Spleen (tissue), 11 donors: ENCODE measurements at regions not wholly inside any gene's neighbourhood (a gene's known extent, or its start where the extent isn't known, plus 50 kb on each side); places are given as distances from the start of the nearest gene placed in this dataset.

Experiments
- DNase-seq: peaks from one replicate; pipeline ENCODE4 v3.0.0-alpha.2; 2020
- H3K27ac ChIP-seq, 8 donors: fragments of 200-600 bp; sonication (generic) in 7 of 8; 1 replicate in 4 of 8; 2 replicates in 4 of 8; pipeline versions ENCODE4 v1.5.0 to v1.8.0; 2016 to 2021; ENCODE audit warnings: inconsistent platforms in 4 of 8, mild to moderate bottlenecking in 4 of 8, moderate library complexity in 1 of 8
- H3K27me3 ChIP-seq, 7 donors: fragments of 200-600 bp; sonication (generic) in 6 of 7; replicated peaks in 1 of 7; 1 replicate in 4 of 7; 2 replicates in 3 of 7; pipeline versions ENCODE4 v1.5.0 to v1.8.0; 2016 to 2021; ENCODE audit warnings: inconsistent platforms in 3 of 7, mild to moderate bottlenecking in 1 of 7
- H3K36me3 ChIP-seq, 6 donors: fragments of 200-600 bp; sonication (generic) in 5 of 6; 1 replicate in 4 of 6; 2 replicates in 2 of 6; pipeline versions ENCODE4 v1.5.0 to v1.8.0; 2016 to 2021; ENCODE audit warnings: inconsistent platforms in 2 of 6
- H3K4me1 ChIP-seq, 6 donors: fragments of 200-600 bp; sonication (generic) in 5 of 6; 1 replicate in 3 of 6; 2 replicates in 3 of 6; pipeline versions ENCODE4 v1.5.0 to v1.8.0; 2016 to 2021; ENCODE audit warnings: inconsistent platforms in 3 of 6
- H3K4me3 ChIP-seq, 8 donors: fragments of 200-600 bp; sonication (generic) in 7 of 8; 1 replicate in 4 of 8; 2 replicates in 4 of 8; pipeline versions ENCODE4 v1.5.0 to v1.8.0; 2016 to 2021; ENCODE audit warnings: inconsistent platforms in 4 of 8, mild to moderate bottlenecking in 4 of 8, moderate library complexity in 2 of 8
- H3K9me3 ChIP-seq, 8 donors: fragments of 200-600 bp; sonication (generic) in 7 of 8; 1 replicate in 4 of 8; 2 replicates in 4 of 8; pipeline versions ENCODE4 v1.5.0 to v1.8.0; 2016 to 2021; ENCODE audit warnings: inconsistent platforms in 4 of 8
- POLR2A ChIP-seq, 3 donors: fragments of 450-650 bp; IDR thresholded peaks; one replicate each; pipeline ENCODE4 v1.5.1; 2017; ENCODE audit warnings: antibody characterized with exemption in 3 of 3, mild to moderate bottlenecking in 1 of 3
- POLR2AphosphoS5 ChIP-seq, 3 donors: sonication (generic); formaldehyde crosslinking; IDR thresholded peaks; one replicate each; pipeline ENCODE4 v1.5.1; 2017; ENCODE audit warnings: antibody characterized with exemption in 3 of 3
- WGBS, 5 donors: extraction: QIAGEN DNeasy Blood & Tissue Kit in 3 of 5; methylation state at CpG; one replicate each; pipeline versions ENCODE4 v1.1.5 to v1.1.7; 2013 to 2018; 5-methylcytosine and 5-hydroxymethylcytosine counted together
- intact Hi-C: fragments of 100-400 bp; cut with DNase I; formaldehyde crosslinking; loops from one replicate; pipeline ENCODE4 v1.15.0; 2023; ENCODE audit warnings: low total_unique reads
- TF ChIP-seq, protein P1 (sequence below), 11 experiments: fragments of 200-600 bp in 7 of 11; fragments of 450-650 bp in 4 of 11; sonication (generic) in 4 of 11; IDR thresholded peaks in 8 of 11; conservative IDR thresholded peaks in 3 of 11; 1 replicate in 7 of 11; 2 replicates in 4 of 11; pipeline versions ENCODE4 v1.4.0 to v1.8.0; 2016 to 2021; ENCODE audit warnings: antibody characterized with exemption in 11 of 11, inconsistent platforms in 4 of 11, mild to moderate bottlenecking in 1 of 11
- donor health status: healthy with polysubstance abuse.
- donor health status: DM: no; HTN: no; CAD: no; lungs with moderate emphysema.
- donor health status: DM: no; HTN: no; CAD: no.
- donor health status: Bipolar disorder and iron deficiency.
- donor health status: healthy.
- donor health status: DM: no; HTN: no; CAD: no.
- donor health status: DM: yes; HTN: yes; CAD: no.

DNA sequence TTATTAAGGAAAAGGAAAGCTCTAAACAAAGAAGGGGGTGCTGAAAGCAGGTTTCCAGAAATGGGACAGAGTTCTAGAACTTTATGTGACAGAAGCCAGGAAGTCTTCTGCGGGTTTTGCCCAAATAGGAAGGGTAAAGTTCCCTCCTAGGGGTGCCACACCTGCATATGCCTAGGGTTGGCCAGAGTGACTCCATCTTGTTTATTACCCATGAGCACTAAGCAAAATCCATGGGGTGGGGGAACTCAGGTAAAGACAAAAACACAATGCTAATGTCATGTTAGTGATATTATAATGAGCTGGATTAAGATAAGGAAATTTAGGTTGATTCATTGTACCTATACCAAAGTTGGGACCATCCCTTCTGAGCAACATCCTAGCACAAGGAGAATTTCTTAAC is 1132.7 kb downstream of the KCNT2 start:
- no peak overlapping the region for H3K4me3 ChIP-seq
- TF ChIP-seq POLR2AphosphoS5 (IDR thresholded peaks at IDR 0.05), result no peak
- TF ChIP-seq POLR2A (IDR thresholded peaks at IDR 0.05), result no peak
- TF ChIP-seq, protein P1, sequence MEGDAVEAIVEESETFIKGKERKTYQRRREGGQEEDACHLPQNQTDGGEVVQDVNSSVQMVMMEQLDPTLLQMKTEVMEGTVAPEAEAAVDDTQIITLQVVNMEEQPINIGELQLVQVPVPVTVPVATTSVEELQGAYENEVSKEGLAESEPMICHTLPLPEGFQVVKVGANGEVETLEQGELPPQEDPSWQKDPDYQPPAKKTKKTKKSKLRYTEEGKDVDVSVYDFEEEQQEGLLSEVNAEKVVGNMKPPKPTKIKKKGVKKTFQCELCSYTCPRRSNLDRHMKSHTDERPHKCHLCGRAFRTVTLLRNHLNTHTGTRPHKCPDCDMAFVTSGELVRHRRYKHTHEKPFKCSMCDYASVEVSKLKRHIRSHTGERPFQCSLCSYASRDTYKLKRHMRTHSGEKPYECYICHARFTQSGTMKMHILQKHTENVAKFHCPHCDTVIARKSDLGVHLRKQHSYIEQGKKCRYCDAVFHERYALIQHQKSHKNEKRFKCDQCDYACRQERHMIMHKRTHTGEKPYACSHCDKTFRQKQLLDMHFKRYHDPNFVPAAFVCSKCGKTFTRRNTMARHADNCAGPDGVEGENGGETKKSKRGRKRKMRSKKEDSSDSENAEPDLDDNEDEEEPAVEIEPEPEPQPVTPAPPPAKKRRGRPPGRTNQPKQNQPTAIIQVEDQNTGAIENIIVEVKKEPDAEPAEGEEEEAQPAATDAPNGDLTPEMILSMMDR (IDR thresholded peaks at IDR 0.05 in 8 of 11, conservative IDR thresholded peaks at IDR 0.05 in 3 of 11), result no peak
- intact Hi-C loops, result no loop called here
- no peak for DNase-seq
- no peaks in the 10 kb centered on the region for H3K27me3 ChIP-seq
- H3K36me3 ChIP-seq, result no peaks in the 10 kb centered on the region
- no peaks in the 10 kb centered on the region for H3K4me1 ChIP-seq
- 73 to 92% (median 83%) methylated on average over 1 of the region's 1 CpG for WGBS, 5 donors
- H3K9me3 ChIP-seq, result peaks cover 0 to 13% (median 2%) of the 10 kb centered on the region in 8 donors
- no peak overlapping the region for H3K27ac ChIP-seq

DNA sequence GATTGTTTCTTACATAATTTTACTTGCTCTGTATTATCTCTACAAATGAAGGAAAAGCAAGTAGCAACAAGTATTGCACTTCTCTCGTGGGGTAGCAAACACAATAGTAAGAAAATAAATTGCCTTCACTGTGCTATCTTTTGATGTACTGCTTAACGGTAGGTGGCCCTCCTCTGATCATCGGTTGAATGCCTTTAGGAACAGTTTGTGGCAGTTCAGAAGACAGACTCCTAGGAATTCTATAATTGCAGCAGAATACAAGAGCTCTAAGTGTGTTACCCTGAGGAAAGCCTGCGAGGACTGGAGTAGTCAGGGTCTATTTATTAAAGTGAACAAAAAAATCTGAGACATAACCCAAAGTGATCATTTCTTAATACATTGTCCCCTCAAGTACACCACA is 1135.9 kb downstream of the KCNT2 start:
- no peaks in the 10 kb centered on the region for H3K4me1 ChIP-seq
- no peak overlapping the region for H3K4me3 ChIP-seq
- H3K9me3 ChIP-seq, result peaks cover 0 to 13% (median 2%) of the 10 kb centered on the region in 8 donors
- intact Hi-C loops, result no loop called here
- no peak for DNase-seq
- no peaks in the 10 kb centered on the region for H3K36me3 ChIP-seq
- WGBS, 5 donors, result 54 to 61% (median 55%) methylated on average over 4 of the region's 4 CpGs
- no peaks in the 10 kb centered on the region for H3K27me3 ChIP-seq
- H3K27ac ChIP-seq, result no peak overlapping the region
- TF ChIP-seq POLR2AphosphoS5 (IDR thresholded peaks at IDR 0.05) (no peak), POLR2A (IDR thresholded peaks at IDR 0.05) (no peak)
- TF ChIP-seq, protein P1 (IDR thresholded peaks at IDR 0.05 in 8 of 11, conservative IDR thresholded peaks at IDR 0.05 in 3 of 11), result no peak

DNA sequence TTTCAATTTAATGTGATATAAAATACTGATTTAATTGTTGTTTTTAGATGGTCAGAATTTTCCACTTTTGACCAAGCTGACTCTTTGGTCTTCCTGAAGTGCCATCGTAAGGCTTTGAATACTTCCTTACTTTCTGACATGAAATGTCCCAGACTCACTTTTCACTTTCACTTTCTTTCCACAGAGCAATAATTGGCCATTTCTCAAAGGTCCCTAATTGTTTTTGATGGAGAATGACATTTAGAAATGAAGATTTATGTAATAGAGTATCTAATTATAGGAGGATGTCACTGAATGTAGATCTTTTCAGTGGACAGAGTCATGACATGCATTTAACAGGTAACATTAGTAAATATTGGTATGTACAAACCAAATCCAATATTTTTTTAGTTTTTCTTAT is 1141.6 kb downstream of the KCNT2 start:
- TF ChIP-seq POLR2A (IDR thresholded peaks at IDR 0.05), result no peak
- TF ChIP-seq, protein P1 (IDR thresholded peaks at IDR 0.05 in 8 of 11, conservative IDR thresholded peaks at IDR 0.05 in 3 of 11), result no peak
- no peak for TF ChIP-seq POLR2AphosphoS5 (IDR thresholded peaks at IDR 0.05)
- WGBS, 5 donors, result 35 to 48% (median 42%) methylated on average over 1 of the region's 1 CpG
- peaks cover 0 to 4% (median 0%) of the 10 kb centered on the region in 8 donors for H3K9me3 ChIP-seq
- H3K4me3 ChIP-seq, result no peak overlapping the region
- H3K36me3 ChIP-seq, result no peaks in the 10 kb centered on the region
- DNase-seq, result no peak
- H3K27ac ChIP-seq, result no peak overlapping the region
- intact Hi-C loops, result no loop called here
- no peaks in the 10 kb centered on the region for H3K27me3 ChIP-seq
- no peaks in the 10 kb centered on the region for H3K4me1 ChIP-seq

DNA sequence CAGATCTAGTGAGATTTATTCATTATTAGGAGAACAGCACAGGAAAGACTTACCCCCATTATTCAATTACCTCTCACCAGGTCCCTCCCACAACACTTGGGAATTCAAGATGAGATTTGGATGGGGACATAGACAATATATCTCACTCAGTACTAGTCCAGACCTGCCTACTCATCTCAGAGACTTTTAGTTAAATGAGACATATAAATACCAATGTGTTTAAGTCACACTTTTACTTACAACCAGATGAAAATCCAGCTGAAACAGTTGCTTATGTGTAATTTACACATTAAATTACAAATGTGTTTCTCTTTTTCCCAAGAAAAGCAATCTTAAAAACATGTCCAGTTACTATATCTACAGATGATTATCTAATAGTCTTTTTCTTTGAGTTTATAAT is 1145.6 kb downstream of the KCNT2 start:
- DNase-seq, result no peak
- H3K9me3 ChIP-seq, result peaks cover 0 to 4% (median 0%) of the 10 kb centered on the region in 8 donors

More for the DNA sequence above, 1145.6 kb downstream of the KCNT2 start:
- Histone ChIP-seq H3K4me3 (no peak overlapping the region), H3K27me3 (no peaks in the 10 kb centered on the region), H3K36me3 (no peaks in the 10 kb centered on the region), H3K4me1 (no peaks in the 10 kb centered on the region), H3K27ac (no peak overlapping the region)
- TF ChIP-seq POLR2AphosphoS5 (IDR thresholded peaks at IDR 0.05), result no peak
- TF ChIP-seq POLR2A (IDR thresholded peaks at IDR 0.05), result no peak
- TF ChIP-seq, protein P1 (IDR thresholded peaks at IDR 0.05 in 8 of 11, conservative IDR thresholded peaks at IDR 0.05 in 3 of 11), result no peak
- intact Hi-C loops, result no loop called here
